ENCODE measurements at regions not wholly inside any gene's neighbourhood (a gene's known extent, or its start where the extent isn't known, plus 50 kb on each side); places are given as distances from the start of the nearest gene placed in this dataset.
"Not testable (repeated sequence)": the region's sequence is repeated elsewhere in the genome, so short reads cannot be mapped to it uniquely, and the experiment has no call there.

DNA sequence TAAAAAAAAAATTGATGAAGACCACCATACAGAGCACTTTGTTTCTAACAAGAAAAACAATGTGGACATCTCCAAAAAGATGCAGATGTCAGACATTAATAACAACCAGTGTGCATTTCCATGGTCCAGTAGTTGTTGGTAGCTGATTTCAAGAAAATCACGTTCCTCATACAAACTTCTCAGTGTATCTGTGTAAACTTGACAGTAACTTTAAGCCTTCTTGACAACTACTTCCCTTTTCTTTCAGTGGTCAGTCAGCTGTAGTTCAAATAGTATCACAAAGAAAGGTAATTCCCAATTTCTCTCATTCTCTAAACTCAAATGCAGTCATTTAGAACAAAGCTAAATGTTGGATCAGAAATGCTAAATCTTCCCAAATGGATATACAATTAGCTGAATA is 879.9 kb downstream of the AMY1C start:
- H3K27ac Mint-ChIP-seq (ENCODE audit: unreplicated experiment), result no peak overlapping the region
- no peaks in the 10 kb centered on the region for H3K4me1 Mint-ChIP-seq (ENCODE audit: unreplicated experiment)
- TF ChIP-seq, protein P1, sequence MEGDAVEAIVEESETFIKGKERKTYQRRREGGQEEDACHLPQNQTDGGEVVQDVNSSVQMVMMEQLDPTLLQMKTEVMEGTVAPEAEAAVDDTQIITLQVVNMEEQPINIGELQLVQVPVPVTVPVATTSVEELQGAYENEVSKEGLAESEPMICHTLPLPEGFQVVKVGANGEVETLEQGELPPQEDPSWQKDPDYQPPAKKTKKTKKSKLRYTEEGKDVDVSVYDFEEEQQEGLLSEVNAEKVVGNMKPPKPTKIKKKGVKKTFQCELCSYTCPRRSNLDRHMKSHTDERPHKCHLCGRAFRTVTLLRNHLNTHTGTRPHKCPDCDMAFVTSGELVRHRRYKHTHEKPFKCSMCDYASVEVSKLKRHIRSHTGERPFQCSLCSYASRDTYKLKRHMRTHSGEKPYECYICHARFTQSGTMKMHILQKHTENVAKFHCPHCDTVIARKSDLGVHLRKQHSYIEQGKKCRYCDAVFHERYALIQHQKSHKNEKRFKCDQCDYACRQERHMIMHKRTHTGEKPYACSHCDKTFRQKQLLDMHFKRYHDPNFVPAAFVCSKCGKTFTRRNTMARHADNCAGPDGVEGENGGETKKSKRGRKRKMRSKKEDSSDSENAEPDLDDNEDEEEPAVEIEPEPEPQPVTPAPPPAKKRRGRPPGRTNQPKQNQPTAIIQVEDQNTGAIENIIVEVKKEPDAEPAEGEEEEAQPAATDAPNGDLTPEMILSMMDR (IDR thresholded peaks at IDR 0.05; ENCODE audit: unreplicated experiment), result no peak
- no peaks in the 10 kb centered on the region for H3K36me3 Mint-ChIP-seq (ENCODE audit: low read depth, unreplicated experiment)
- no peak for DNase-seq (ENCODE audit: low spot score)
- H3K9me3 Mint-ChIP-seq (ENCODE audit: unreplicated experiment), result no peaks in the 10 kb centered on the region
- no peak overlapping the region for H3K4me3 Mint-ChIP-seq (ENCODE audit: unreplicated experiment)
- H3K27me3 Mint-ChIP-seq (ENCODE audit: unreplicated experiment), result no peaks in the 10 kb centered on the region

DNA sequence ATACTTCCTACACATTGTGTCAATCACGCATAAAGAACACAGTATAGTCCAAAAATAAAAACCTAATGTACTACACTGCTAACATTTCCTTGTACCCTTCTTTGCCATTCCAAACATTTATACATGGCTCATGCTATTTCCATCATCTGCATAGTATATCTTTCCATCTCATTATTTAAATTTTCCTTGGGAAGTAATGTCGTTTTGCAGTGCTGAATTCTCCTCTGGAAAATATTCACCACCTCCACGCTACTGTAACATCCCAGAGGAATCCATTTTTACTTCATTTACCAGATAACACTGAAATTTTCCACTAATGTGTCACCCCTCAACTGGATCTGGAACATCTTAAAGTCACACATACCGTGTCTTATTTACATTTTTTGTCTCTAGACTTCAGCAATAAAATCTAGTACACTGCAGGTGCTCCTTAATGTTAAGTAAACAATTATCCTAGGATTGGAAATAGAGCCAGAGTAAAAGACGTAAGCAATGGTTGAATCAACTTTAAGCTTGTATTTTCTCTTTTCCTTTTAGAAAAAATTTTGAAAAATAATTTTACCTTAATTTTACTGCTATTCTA is 881.0 kb downstream of the AMY1C start:
- Mint-ChIP-seq H3K9me3 (ENCODE audit: unreplicated experiment) (no peaks in the 10 kb centered on the region), H3K27ac (ENCODE audit: unreplicated experiment) (no peak overlapping the region), H3K4me1 (ENCODE audit: unreplicated experiment) (no peaks in the 10 kb centered on the region), H3K4me3 (ENCODE audit: unreplicated experiment) (no peak overlapping the region), H3K27me3 (ENCODE audit: unreplicated experiment) (no peaks in the 10 kb centered on the region), H3K36me3 (ENCODE audit: low read depth, unreplicated experiment) (no peaks in the 10 kb centered on the region)
- no peak for DNase-seq (ENCODE audit: low spot score)
- TF ChIP-seq, protein P1 (IDR thresholded peaks at IDR 0.05; ENCODE audit: unreplicated experiment), result no peak

DNA sequence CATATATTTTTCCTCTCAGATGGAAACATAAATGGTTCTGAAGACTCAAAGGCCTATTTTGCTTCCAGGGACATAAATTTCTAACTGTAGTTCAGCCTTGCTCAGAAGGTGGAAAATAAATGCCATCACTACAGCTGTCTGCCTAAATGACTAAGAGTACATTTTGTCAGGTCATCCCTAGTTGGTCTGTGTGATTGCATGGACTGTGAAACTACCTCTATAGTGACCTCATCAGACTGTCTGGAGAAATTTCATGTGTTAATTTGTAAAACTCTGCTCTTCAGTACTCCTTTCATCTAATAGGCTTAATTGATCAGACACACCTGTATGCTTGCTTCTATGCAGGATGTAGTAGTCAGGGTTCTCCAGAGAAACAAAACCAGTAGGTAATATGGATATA is 886.9 kb downstream of the AMY1C start:
- TF ChIP-seq, protein P1 (IDR thresholded peaks at IDR 0.05; ENCODE audit: unreplicated experiment), result no peak
- Mint-ChIP-seq H3K27ac (ENCODE audit: unreplicated experiment) (no peak overlapping the region), H3K4me3 (ENCODE audit: unreplicated experiment) (no peak overlapping the region), H3K27me3 (ENCODE audit: unreplicated experiment) (no peaks in the 10 kb centered on the region), H3K9me3 (ENCODE audit: unreplicated experiment) (no peaks in the 10 kb centered on the region), H3K4me1 (ENCODE audit: unreplicated experiment) (no peaks in the 10 kb centered on the region), H3K36me3 (ENCODE audit: low read depth, unreplicated experiment) (no peaks in the 10 kb centered on the region)
- DNase-seq (ENCODE audit: low spot score), result no peak

DNA sequence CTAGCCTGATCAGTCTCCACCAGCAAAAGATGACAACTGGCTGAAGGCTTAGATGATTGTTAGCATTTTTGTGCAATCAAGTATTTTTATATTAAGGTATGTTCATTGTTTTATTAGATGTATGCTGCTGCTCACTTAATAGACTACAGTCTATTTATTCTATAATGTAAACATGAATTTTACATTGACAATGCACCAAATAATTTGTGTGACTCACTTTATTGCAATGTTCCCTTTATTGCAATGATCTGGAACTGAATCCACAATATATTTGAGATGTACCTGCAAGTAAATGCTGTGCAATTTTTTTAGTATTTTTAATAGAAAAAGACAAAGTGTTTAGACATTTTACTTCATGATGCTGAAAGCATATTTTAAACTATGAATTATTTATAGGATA is 896.5 kb downstream of the AMY1C start:
- Mint-ChIP-seq H3K4me1 (ENCODE audit: unreplicated experiment) (no peaks in the 10 kb centered on the region), H3K27ac (ENCODE audit: unreplicated experiment) (no peak overlapping the region), H3K36me3 (ENCODE audit: low read depth, unreplicated experiment) (no peaks in the 10 kb centered on the region), H3K9me3 (ENCODE audit: unreplicated experiment) (no peaks in the 10 kb centered on the region), H3K27me3 (ENCODE audit: unreplicated experiment) (no peaks in the 10 kb centered on the region), H3K4me3 (ENCODE audit: unreplicated experiment) (no peak overlapping the region)
- TF ChIP-seq, protein P1 (IDR thresholded peaks at IDR 0.05; ENCODE audit: unreplicated experiment), result no peak
- no peak for DNase-seq (ENCODE audit: low spot score)

DNA sequence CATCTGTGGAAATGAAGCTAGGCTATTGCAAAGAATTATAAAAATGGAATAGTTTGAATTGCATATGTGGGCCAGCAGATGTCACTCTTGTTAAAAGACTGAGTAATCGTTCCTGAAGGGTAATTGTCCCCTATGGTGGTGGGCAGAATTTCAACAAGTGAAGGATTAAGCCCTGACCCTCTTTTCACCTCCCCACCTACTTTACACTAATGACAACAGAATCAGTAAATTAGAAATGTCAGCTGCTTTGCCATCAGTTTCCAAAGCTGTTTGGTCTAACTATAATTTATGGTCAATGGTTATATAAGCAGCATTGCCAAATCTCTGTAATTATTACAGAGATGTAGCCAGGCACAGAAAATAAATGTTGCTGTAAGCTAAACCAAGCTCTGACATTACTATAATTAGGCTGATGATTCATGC is 898.6 kb downstream of the AMY1C start:
- TF ChIP-seq, protein P1 (IDR thresholded peaks at IDR 0.05; ENCODE audit: unreplicated experiment), result peak; percentile 48
- no peaks in the 10 kb centered on the region for H3K27me3 Mint-ChIP-seq (ENCODE audit: unreplicated experiment)
- H3K36me3 Mint-ChIP-seq (ENCODE audit: low read depth, unreplicated experiment), result no peaks in the 10 kb centered on the region
- H3K27ac Mint-ChIP-seq (ENCODE audit: unreplicated experiment), result no peak overlapping the region
- no peak overlapping the region for H3K4me3 Mint-ChIP-seq (ENCODE audit: unreplicated experiment)
- no peaks in the 10 kb centered on the region for H3K9me3 Mint-ChIP-seq (ENCODE audit: unreplicated experiment)
- DNase-seq (ENCODE audit: low spot score), result peak; percentile 12
- H3K4me1 Mint-ChIP-seq (ENCODE audit: unreplicated experiment), result no peaks in the 10 kb centered on the region

DNA sequence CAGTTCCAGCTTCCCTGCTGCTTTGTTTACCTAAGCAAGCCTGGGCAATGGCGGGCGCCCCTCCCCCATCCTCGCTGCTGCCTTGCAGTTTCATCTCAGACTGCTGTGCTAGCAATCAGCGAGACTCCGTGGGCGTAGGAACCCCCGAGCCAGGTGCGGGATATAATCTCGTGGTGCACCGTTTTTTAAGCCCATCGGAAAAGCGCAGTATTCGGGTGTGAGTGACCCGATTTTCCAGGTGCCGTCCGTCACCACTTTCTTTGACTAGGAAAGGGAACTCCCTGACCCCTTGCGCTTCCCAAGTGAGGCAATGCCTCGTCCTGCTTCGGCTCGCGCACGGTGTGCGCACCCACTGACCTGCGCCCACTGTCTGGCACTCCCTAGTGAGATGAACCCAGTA is 914.7 kb downstream of the AMY1C start:
- H3K36me3 Mint-ChIP-seq (ENCODE audit: low read depth, unreplicated experiment); H3K9me3 Mint-ChIP-seq (ENCODE audit: unreplicated experiment); H3K4me3 Mint-ChIP-seq (ENCODE audit: unreplicated experiment); DNase-seq (ENCODE audit: low spot score); H3K27me3 Mint-ChIP-seq (ENCODE audit: unreplicated experiment); H3K4me1 Mint-ChIP-seq (ENCODE audit: unreplicated experiment); H3K27ac Mint-ChIP-seq (ENCODE audit: unreplicated experiment): not testable (repeated sequence)
